Vagina (tissue), 2 donors: ENCODE measurements at regions not wholly inside any gene's neighbourhood (a gene's known extent, or its start where the extent isn't known, plus 50 kb on each side); places are given as distances from the start of the nearest gene placed in this dataset.

Source experiments
- DNase-seq, 2 donors: peaks; one replicate each; pipeline ENCODE4 v3.0.0-alpha.2; 2017; ENCODE audit errors: extremely low spot score in 2 of 2
- H3K27ac ChIP-seq: fragments of 200-600 bp; sonication (generic); one replicate; pipeline ENCODE4 v1.5.1; 2019
- H3K27me3 ChIP-seq: fragments of 200-600 bp; sonication (generic); one replicate; pipeline ENCODE4 v1.5.1; 2019
- H3K36me3 ChIP-seq, 2 donors: fragments of 200-600 bp; sonication (generic); one replicate each; pipeline ENCODE4 v1.5.1; 2017 to 2019
- H3K4me1 ChIP-seq: fragments of 200-600 bp; sonication (generic); one replicate; pipeline ENCODE4 v1.5.1; 2019
- H3K4me3 ChIP-seq, 2 donors: fragments of 200-600 bp; sonication (generic); 1 replicate in 1 of 2; 2 replicates in 1 of 2; pipeline ENCODE4 v1.5.1; 2016 to 2019
- H3K9me3 ChIP-seq: fragments of 200-600 bp; sonication (generic); one replicate; pipeline ENCODE4 v1.5.1; 2019
- POLR2A ChIP-seq, 2 donors: fragments of 450-650 bp; IDR thresholded peaks; one replicate each; pipeline ENCODE4 v1.6.1; 2017; ENCODE audit warnings: antibody characterized with exemption in 2 of 2, mild to moderate bottlenecking in 2 of 2, moderate library complexity in 2 of 2
- POLR2AphosphoS5 ChIP-seq, 2 donors: sonication (generic); formaldehyde crosslinking; IDR thresholded peaks; one replicate each; pipeline ENCODE4 v1.9.0; 2017; ENCODE audit warnings: antibody characterized with exemption in 2 of 2, mild to moderate bottlenecking in 2 of 2, low read depth in 1 of 2; ENCODE audit not compliant: insufficient read depth in 1 of 2
- intact Hi-C: fragments of 100-400 bp; cut with DNase I; formaldehyde crosslinking; loops from one replicate; pipeline ENCODE4 v1.15.1; 2023
- TF ChIP-seq, protein P1 (sequence below), 3 experiments: fragments of 450-650 bp in 2 of 3; fragments of 200-600 bp in 1 of 3; sonication (generic) in 1 of 3; IDR thresholded peaks; one replicate each; pipeline ENCODE4 v1.5.1; 2017 to 2019; ENCODE audit warnings: antibody characterized with exemption in 3 of 3, mild to moderate bottlenecking in 2 of 3, moderate library complexity in 2 of 3

GRCh38 chr5:171697221-171698102, 88.2 kb upstream of the SMIM23 start:
- no peak for DNase-seq
- H3K4me1 ChIP-seq, result no peaks in the 10 kb centered on the region
- intact Hi-C loops, result no loop called here
- no peak overlapping the region for H3K27ac ChIP-seq
- H3K4me3 ChIP-seq, result no peak overlapping the region
- H3K36me3 ChIP-seq, result no peaks in the 10 kb centered on the region
- H3K9me3 ChIP-seq, result no peaks in the 10 kb centered on the region
- TF ChIP-seq POLR2A (IDR thresholded peaks at IDR 0.05), result no peak
- TF ChIP-seq, protein P1, sequence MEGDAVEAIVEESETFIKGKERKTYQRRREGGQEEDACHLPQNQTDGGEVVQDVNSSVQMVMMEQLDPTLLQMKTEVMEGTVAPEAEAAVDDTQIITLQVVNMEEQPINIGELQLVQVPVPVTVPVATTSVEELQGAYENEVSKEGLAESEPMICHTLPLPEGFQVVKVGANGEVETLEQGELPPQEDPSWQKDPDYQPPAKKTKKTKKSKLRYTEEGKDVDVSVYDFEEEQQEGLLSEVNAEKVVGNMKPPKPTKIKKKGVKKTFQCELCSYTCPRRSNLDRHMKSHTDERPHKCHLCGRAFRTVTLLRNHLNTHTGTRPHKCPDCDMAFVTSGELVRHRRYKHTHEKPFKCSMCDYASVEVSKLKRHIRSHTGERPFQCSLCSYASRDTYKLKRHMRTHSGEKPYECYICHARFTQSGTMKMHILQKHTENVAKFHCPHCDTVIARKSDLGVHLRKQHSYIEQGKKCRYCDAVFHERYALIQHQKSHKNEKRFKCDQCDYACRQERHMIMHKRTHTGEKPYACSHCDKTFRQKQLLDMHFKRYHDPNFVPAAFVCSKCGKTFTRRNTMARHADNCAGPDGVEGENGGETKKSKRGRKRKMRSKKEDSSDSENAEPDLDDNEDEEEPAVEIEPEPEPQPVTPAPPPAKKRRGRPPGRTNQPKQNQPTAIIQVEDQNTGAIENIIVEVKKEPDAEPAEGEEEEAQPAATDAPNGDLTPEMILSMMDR (IDR thresholded peaks at IDR 0.05), result no peak
- TF ChIP-seq POLR2AphosphoS5 (IDR thresholded peaks at IDR 0.05; ENCODE audit: insufficient read depth in 1 of 2, low read depth in 1 of 2), result no peak
- no peaks in the 10 kb centered on the region for H3K27me3 ChIP-seq

GRCh38 chr5:171700318-171700912, 85.2 kb upstream of the SMIM23 start:
- intact Hi-C loops, result no loop called here
- TF ChIP-seq, protein P1 (IDR thresholded peaks at IDR 0.05), result no peak
- TF ChIP-seq POLR2A (IDR thresholded peaks at IDR 0.05) (no peak), POLR2AphosphoS5 (IDR thresholded peaks at IDR 0.05; ENCODE audit: insufficient read depth in 1 of 2, low read depth in 1 of 2) (no peak)

GRCh38 chr5:171701100-171701541, 84.5 kb upstream of the SMIM23 start:
- TF ChIP-seq POLR2AphosphoS5 (IDR thresholded peaks at IDR 0.05; ENCODE audit: insufficient read depth in 1 of 2, low read depth in 1 of 2) (no peak), POLR2A (IDR thresholded peaks at IDR 0.05) (no peak)
- TF ChIP-seq, protein P1 (IDR thresholded peaks at IDR 0.05), result no peak
- no peaks in the 10 kb centered on the region for H3K4me1 ChIP-seq
- H3K36me3 ChIP-seq, result no peaks in the 10 kb centered on the region
- no peak for DNase-seq
- H3K27ac ChIP-seq, result no peak overlapping the region
- intact Hi-C loops, result no loop called here
- H3K9me3 ChIP-seq, result no peaks in the 10 kb centered on the region
- H3K27me3 ChIP-seq, result no peaks in the 10 kb centered on the region
- no peak overlapping the region for H3K4me3 ChIP-seq

More at GRCh38 chr5:171700318-171700912, 85.2 kb upstream of the SMIM23 start:
- H3K4me3 ChIP-seq, result no peak overlapping the region
- no peak for DNase-seq
- no peaks in the 10 kb centered on the region for H3K9me3 ChIP-seq
- H3K36me3 ChIP-seq, result no peaks in the 10 kb centered on the region
- H3K27me3 ChIP-seq, result no peaks in the 10 kb centered on the region
- no peaks in the 10 kb centered on the region for H3K4me1 ChIP-seq
- no peak overlapping the region for H3K27ac ChIP-seq

GRCh38 chr5:171702135-171702770, 83.4 kb upstream of the SMIM23 start:
- TF ChIP-seq POLR2A (IDR thresholded peaks at IDR 0.05) (no peak), POLR2AphosphoS5 (IDR thresholded peaks at IDR 0.05; ENCODE audit: insufficient read depth in 1 of 2, low read depth in 1 of 2) (no peak)
- TF ChIP-seq, protein P1 (IDR thresholded peaks at IDR 0.05), result no peak
- Histone ChIP-seq H3K9me3 (no peaks in the 10 kb centered on the region), H3K27ac (no peak overlapping the region), H3K36me3 (no peaks in the 10 kb centered on the region), H3K4me1 (no peaks in the 10 kb centered on the region), H3K27me3 (no peaks in the 10 kb centered on the region), H3K4me3 (no peak overlapping the region)
- intact Hi-C loops, result no loop called here
- DNase-seq, result no peak
